Trophoblast cell (in vitro differentiated cells and primary cell): ENCODE measurements at regions not wholly inside any gene's neighbourhood (a gene's known extent, or its start where the extent isn't known, plus 50 kb on each side); places are given as distances from the start of the nearest gene placed in this dataset.
A peak's percentile ranks its signal among the peaks of the same experiment; 100 is the strongest.
"Not testable (repeated sequence)": the region's sequence is repeated elsewhere in the genome, so short reads cannot be mapped to it uniquely, and the experiment has no call there.

Source experiments
- DNase-seq, 2 donors: peaks; one replicate each; pipeline ENCODE4 v3.0.0-alpha.2; 2016
- H2AFZ ChIP-seq: 2 replicates; pipeline ENCODE4 v1.6.1; 2013; ENCODE audit warnings: low read length, moderate library complexity, mild to moderate bottlenecking; ENCODE audit not compliant: insufficient read depth, poor library complexity
- H2AK5ac ChIP-seq: 2 replicates; pipeline ENCODE4 v1.6.1; 2013; ENCODE audit warnings: mild to moderate bottlenecking, low read length
- H2BK120ac ChIP-seq: 2 replicates; pipeline ENCODE4 v1.6.1; 2013; ENCODE audit warnings: low read length, mild to moderate bottlenecking, moderate library complexity; ENCODE audit not compliant: insufficient read depth, poor library complexity
- H2BK12ac ChIP-seq: 2 replicates; pipeline ENCODE4 v1.6.1; 2013; ENCODE audit warnings: mild to moderate bottlenecking, low read length, moderate library complexity
- H2BK5ac ChIP-seq: 2 replicates; pipeline ENCODE4 v1.6.1; 2013; ENCODE audit warnings: low read length, low read depth, moderate library complexity, mild to moderate bottlenecking; ENCODE audit not compliant: poor library complexity
- H3K14ac ChIP-seq: 2 replicates; pipeline ENCODE4 v1.6.1; 2013; ENCODE audit warnings: mild to moderate bottlenecking, low read length
- H3K18ac ChIP-seq: 2 replicates; pipeline ENCODE4 v1.6.1; 2013; ENCODE audit warnings: mild to moderate bottlenecking, low read length
- H3K23ac ChIP-seq: 2 replicates; pipeline ENCODE4 v1.6.1; 2013; ENCODE audit warnings: low read length
- H3K27ac ChIP-seq: 2 replicates; pipeline ENCODE4 v1.5.1; 2013; ENCODE audit warnings: low read depth, mild to moderate bottlenecking, inconsistent platforms, low read length, moderate library complexity
- H3K27me3 ChIP-seq: 2 replicates; pipeline ENCODE4 v1.6.1; 2013; ENCODE audit warnings: inconsistent platforms, mild to moderate bottlenecking, low read length, moderate library complexity; ENCODE audit not compliant: insufficient read depth
- H3K36me3 ChIP-seq, 2 experiments: 1 replicate in 1 of 2; 2 replicates in 1 of 2; pipeline ENCODE4 v1.6.1; 2013; ENCODE audit warnings: low read length in 2 of 2, mild to moderate bottlenecking in 2 of 2, moderate library complexity in 1 of 2; ENCODE audit not compliant: insufficient read depth in 2 of 2, control insufficient read depth in 1 of 2
- H3K4ac ChIP-seq: 2 replicates; pipeline ENCODE4 v1.6.1; 2013; ENCODE audit warnings: low read depth, mild to moderate bottlenecking, low read length, moderate library complexity
- H3K4me1 ChIP-seq, 2 experiments: 1 replicate in 1 of 2; 2 replicates in 1 of 2; pipeline ENCODE4 v1.6.1; 2013; ENCODE audit warnings: low read length in 2 of 2, mild to moderate bottlenecking in 2 of 2, moderate library complexity in 1 of 2; ENCODE audit not compliant: insufficient read depth in 2 of 2, control insufficient read depth in 1 of 2
- H3K4me2 ChIP-seq: 2 replicates; pipeline ENCODE4 v1.6.1; 2013; ENCODE audit warnings: inconsistent platforms, mild to moderate bottlenecking, low read length, moderate library complexity
- H3K4me3 ChIP-seq: 2 replicates; pipeline ENCODE4 v1.5.1; 2013; ENCODE audit warnings: mild to moderate bottlenecking, low read depth, low read length, inconsistent platforms
- H3K79me1 ChIP-seq: one replicate; pipeline ENCODE4 v1.6.1; 2013; ENCODE audit warnings: low read length
- H3K79me2 ChIP-seq: 2 replicates; pipeline ENCODE4 v1.6.1; 2013; ENCODE audit warnings: low read length, mild to moderate bottlenecking; ENCODE audit not compliant: control insufficient read depth, insufficient read depth, poor library complexity
- H3K9ac ChIP-seq: 2 replicates; pipeline ENCODE4 v1.6.1; 2013; ENCODE audit warnings: mild to moderate bottlenecking, low read length
- H3K9me3 ChIP-seq: 2 replicates; pipeline ENCODE4 v1.6.1; 2013; ENCODE audit warnings: low read depth, mild to moderate bottlenecking, control low read depth, inconsistent platforms, low read length; ENCODE audit not compliant: insufficient read depth
- H4K12ac ChIP-seq: 2 replicates; pipeline ENCODE4 v1.6.1; 2013; ENCODE audit warnings: low read depth, mild to moderate bottlenecking, low read length, moderate library complexity
- H4K8ac ChIP-seq: 2 replicates; pipeline ENCODE4 v1.6.1; 2013; ENCODE audit warnings: low read depth, mild to moderate bottlenecking, low read length, moderate library complexity
- H4K91ac ChIP-seq: one replicate; pipeline ENCODE4 v1.6.1; 2013; ENCODE audit warnings: low read depth, mild to moderate bottlenecking, low read length, moderate library complexity
- WGBS: extraction: QIAGEN DNeasy Blood & Tissue Kit; methylation state at CpG from one replicate; pipeline ENCODE4 v1.1.7; 2013; ENCODE audit warnings: missing lambda C conversion rate; ENCODE audit not compliant: insufficient read length, insufficient coverage; ENCODE audit errors: extremely low coverage; 5-methylcytosine and 5-hydroxymethylcytosine counted together

DNA sequence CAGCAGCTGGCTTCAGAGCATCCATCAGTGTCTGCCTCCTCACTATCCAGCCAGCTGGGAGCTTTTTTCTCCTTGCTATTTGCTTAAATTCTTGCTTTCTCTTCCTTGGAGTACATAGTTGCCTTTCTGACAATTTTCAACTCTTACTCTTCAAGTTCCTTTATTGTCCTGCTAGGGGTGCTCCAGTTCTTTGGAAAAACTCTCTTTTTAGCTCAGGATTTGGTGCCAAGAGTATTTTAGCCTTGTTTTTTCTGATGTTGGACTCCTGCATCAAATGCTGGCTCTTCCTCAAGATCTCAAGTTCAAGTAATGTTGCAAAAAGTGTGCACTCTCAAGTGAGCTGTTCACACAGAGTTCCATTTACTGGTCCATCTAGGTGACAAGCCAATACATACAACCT, 126.4 kb downstream of the KDR start:
- Histone ChIP-seq H4K8ac (no peak overlapping the region), H3K18ac (no peak overlapping the region), H3K4ac (no peak overlapping the region), H3K4me3 (no peak overlapping the region), H3K79me1 (no peaks in the 10 kb centered on the region), H3K14ac (no peak overlapping the region), H3K4me2 (no peak overlapping the region), H2BK120ac (no peak overlapping the region), H3K4me1 (no peaks in the 10 kb centered on the region), H3K36me3 (no peaks in the 10 kb centered on the region), H3K79me2 (no peaks in the 10 kb centered on the region), H3K9me3 (no peaks in the 10 kb centered on the region), H3K23ac (no peak overlapping the region), H2AK5ac (no peak overlapping the region), H4K91ac (no peak overlapping the region), H2BK12ac (no peak overlapping the region), H2AFZ (no peak overlapping the region), H2BK5ac (no peak overlapping the region), H4K12ac (no peak overlapping the region), H3K27me3 (no peaks in the 10 kb centered on the region), H3K9ac (no peak overlapping the region), H3K27ac (no peak overlapping the region)
- peak in 1 of 2 donors; percentile 7 for DNase-seq

DNA sequence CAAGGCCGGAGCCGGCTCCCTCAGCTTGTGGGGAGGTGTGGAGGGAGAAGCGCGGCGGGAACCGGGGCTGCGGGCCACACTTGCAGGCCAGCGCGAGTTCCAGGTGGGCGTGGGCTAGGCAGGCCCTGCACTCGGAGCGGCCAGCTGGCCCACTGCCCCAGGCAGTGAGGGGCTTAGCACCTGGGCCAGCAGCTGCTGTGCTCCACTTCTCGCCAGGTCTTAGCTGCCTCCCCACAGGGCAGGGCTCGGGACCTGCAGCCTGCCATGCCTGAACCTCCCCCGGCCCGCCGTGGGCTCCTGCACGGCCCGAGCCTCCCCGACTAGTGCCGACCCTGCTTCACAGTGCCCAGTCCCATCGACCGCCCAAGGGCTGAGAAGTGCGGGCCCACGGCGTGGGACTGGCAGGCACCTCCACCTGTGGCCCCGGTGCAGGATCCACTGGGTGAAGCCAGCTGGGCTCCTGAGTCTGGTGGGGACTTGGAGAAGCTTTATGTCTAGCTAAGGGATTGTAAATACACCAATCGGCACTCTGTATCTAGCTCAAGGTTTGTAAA, 131.8 kb downstream of the KDR start:
- not testable (repeated sequence) for H3K14ac ChIP-seq, H2BK120ac ChIP-seq, H3K4ac ChIP-seq, H3K4me1 ChIP-seq, H2BK5ac ChIP-seq, H3K79me1 ChIP-seq, H2BK12ac ChIP-seq, DNase-seq, H2AK5ac ChIP-seq, H3K27ac ChIP-seq, H3K18ac ChIP-seq, H3K23ac ChIP-seq, H3K36me3 ChIP-seq, H2AFZ ChIP-seq, H3K9ac ChIP-seq, H4K8ac ChIP-seq, H3K27me3 ChIP-seq, H3K4me2 ChIP-seq, H3K4me3 ChIP-seq, H3K79me2 ChIP-seq, H4K12ac ChIP-seq, H3K9me3 ChIP-seq, H4K91ac ChIP-seq
- WGBS: no CpG with 5 or more reads among the region's 28 CpGs

- Histone ChIP-seq H4K91ac (no peak overlapping the region), H2BK120ac (no peak overlapping the region), H3K4ac (no peak overlapping the region), H3K14ac (no peak overlapping the region), H3K18ac (no peak overlapping the region), H4K12ac (no peak overlapping the region), H3K79me1 (no peaks in the 10 kb centered on the region), H4K8ac (no peak overlapping the region), H2BK5ac (no peak overlapping the region), H2AK5ac (no peak overlapping the region), H2BK12ac (no peak overlapping the region), H3K36me3 (no peaks in the 10 kb centered on the region), H3K9ac (no peak overlapping the region), H3K23ac (no peak overlapping the region), H3K79me2 (no peaks in the 10 kb centered on the region), H3K9me3 (no peaks in the 10 kb centered on the region), H3K27ac (no peak overlapping the region), H3K4me2 (no peak overlapping the region), H3K4me1 (no peaks in the 10 kb centered on the region), H3K4me3 (no peak overlapping the region), H3K27me3 (no peaks in the 10 kb centered on the region), H2AFZ (no peak overlapping the region)
- DNase-seq: no peak
- no CpG with 5 or more reads among the region's 1 CpG for WGBS
These were observed 133.1 kb downstream of the KDR start for GRCh38 chr4:54992266-54992665.

GRCh38 chr4:54988655-54989054, 136.7 kb downstream of the KDR start:
- Histone ChIP-seq H3K36me3 (no peaks in the 10 kb centered on the region), H4K12ac (no peak overlapping the region), H3K4me1 (no peaks in the 10 kb centered on the region), H3K4ac (no peak overlapping the region), H3K4me2 (no peak overlapping the region), H3K9ac (no peak overlapping the region), H2BK12ac (no peak overlapping the region), H3K23ac (no peak overlapping the region), H3K18ac (no peak overlapping the region), H3K9me3 (peaks cover 2% of the 10 kb centered on the region), H2BK5ac (no peak overlapping the region), H2AK5ac (no peak overlapping the region), H4K8ac (no peak overlapping the region), H3K4me3 (no peak overlapping the region), H2BK120ac (no peak overlapping the region), H3K14ac (no peak overlapping the region), H3K27ac (no peak overlapping the region), H3K79me1 (no peaks in the 10 kb centered on the region), H2AFZ (no peak overlapping the region), H4K91ac (no peak overlapping the region), H3K79me2 (no peaks in the 10 kb centered on the region), H3K27me3 (no peaks in the 10 kb centered on the region)
- DNase-seq: no peak
